ENCODE measurements at regions not wholly inside any gene's neighbourhood (a gene's known extent, or its start where the extent isn't known, plus 50 kb on each side); places are given as distances from the start of the nearest gene placed in this dataset.

DNA sequence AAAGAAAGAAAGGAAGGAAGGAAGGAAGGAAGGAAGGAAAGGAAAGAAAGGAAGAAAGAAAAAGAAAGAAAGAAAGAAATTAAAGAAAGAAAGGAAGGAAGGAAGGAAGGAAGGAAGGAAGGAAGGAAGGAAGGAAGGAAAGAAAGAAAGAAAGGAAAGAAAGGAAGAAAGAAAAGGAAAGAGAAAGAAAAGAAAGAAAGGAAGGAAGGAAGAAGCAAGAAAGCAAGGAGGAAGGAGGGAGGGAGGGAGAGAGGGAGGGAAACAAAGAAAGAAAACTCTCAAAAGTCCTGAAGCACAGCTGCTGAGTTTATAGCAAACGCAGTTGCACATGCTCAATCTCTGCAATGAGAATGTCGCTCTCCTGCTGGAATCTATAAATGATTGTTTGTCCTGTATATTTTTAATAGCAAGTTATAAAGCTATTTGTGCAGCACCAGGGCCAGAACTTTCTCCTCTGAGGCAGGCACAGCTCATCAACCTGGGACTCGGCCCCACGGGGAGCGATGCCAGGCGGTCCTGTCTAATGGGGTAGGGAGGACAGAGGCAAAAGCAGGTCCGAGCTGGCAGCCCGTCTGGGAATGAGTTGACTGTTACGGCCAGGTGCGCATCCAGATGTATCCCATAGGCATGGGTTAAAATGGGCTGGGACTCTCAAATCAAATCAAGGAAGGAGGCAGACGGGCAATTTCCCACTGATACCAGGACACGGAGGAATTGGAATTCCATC lies 118.0 kb upstream of the PFKP start:
- no CpG with 5 or more reads among the region's 12 CpGs for WGBS, 2 donors (ENCODE audit: extremely low coverage in 2 of 2, insufficient read length in 2 of 2, insufficient replicate concordance in 1 of 2)
- H2BK12ac ChIP-seq (ENCODE audit: low read length): no peak overlapping the region

DNA sequence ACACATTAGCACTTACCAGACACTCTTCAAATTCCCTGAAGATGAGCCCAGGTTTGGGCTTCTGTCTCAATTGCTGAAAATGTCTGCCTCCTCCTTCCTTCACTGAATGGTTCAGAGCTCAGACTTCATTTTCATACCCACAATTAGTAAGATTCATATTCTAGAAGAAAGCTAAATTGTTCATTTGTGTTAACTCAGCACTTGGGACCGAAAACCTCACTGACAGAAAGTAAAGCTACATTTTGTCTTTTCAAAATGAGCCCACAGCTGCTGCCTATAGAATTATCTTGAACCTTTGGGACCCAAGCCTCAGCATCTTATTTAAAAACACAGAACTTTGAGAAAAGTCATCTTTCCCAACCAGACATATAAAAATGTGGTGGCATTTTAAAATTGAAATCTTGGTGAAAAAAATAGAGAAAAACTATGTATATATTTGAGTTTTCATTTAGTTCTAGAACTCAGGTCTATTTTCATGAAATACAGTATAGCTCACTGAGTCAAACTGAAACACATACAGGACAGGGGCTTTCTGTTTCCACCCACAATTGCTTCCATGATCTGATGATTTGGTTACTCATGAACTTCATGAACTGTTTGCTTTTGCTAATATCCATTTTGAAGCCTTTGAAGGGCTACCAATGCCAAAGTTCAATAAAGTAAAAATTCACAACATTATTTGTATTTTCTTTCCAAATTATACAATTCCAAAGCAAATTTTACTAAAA lies 119.1 kb upstream of the PFKP start:
- Histone ChIP-seq H3K4me1 (ENCODE audit: control insufficient read depth in 2 of 2, insufficient read depth in 1 of 2, low read depth in 1 of 2, low read length in 2 of 2) (peaks cover 0 to 1% of the 10 kb centered on the region in 2 donors), H3K27me3 (ENCODE audit: control insufficient read depth in 3 of 3, insufficient read depth in 3 of 3, low read depth in 1 of 3, low read length in 3 of 3) (no peaks in the 10 kb centered on the region), H2BK5ac (ENCODE audit: low read length) (no peak overlapping the region), H2BK12ac (ENCODE audit: low read length) (no peak overlapping the region), H2AFZ (ENCODE audit: low read length) (no peak overlapping the region), H3K23ac (ENCODE audit: low read depth, low read length, poor library complexity) (no peak overlapping the region), H4K91ac (ENCODE audit: low read depth, low read length, poor library complexity) (no peak overlapping the region), H3K36me3 (replicated peaks in 1 of 2; ENCODE audit: control insufficient read depth in 2 of 2, insufficient read depth in 2 of 2, low read length in 2 of 2) (no peaks in the 10 kb centered on the region), H3K4me2 (ENCODE audit: insufficient read depth, low read length, poor library complexity, severe bottlenecking) (no peak overlapping the region), H3K4ac (ENCODE audit: low read length) (no peak overlapping the region), H3K14ac (ENCODE audit: low read length) (no peak overlapping the region), H4K8ac (ENCODE audit: low read depth, low read length) (no peak overlapping the region), H2AK5ac (ENCODE audit: low read depth, low read length) (no peak overlapping the region), H3K27ac (replicated peaks; ENCODE audit: low read length) (no peak overlapping the region), H2BK120ac (ENCODE audit: low read depth, low read length) (no peak overlapping the region), H3K18ac (ENCODE audit: low read length) (no peak overlapping the region), H3K9ac (ENCODE audit: low read depth, low read length, poor library complexity) (no peak overlapping the region), H2BK15ac (ENCODE audit: low read length) (no peak overlapping the region), H3K9me3 (replicated peaks in 1 of 2; ENCODE audit: control insufficient read depth in 2 of 2, insufficient read depth in 1 of 2, low read depth in 1 of 2, low read length in 2 of 2) (no peaks in the 10 kb centered on the region), H3K4me3 (ENCODE audit: low read length in 2 of 2) (no peak overlapping the region), H3K79me1 (ENCODE audit: low read depth, low read length) (no peaks in the 10 kb centered on the region)
- DNase-seq (ENCODE audit: low spot score): no peak
- no CpG with 5 or more reads among the region's 1 CpG for WGBS, 2 donors (ENCODE audit: extremely low coverage in 2 of 2, insufficient read length in 2 of 2, insufficient replicate concordance in 1 of 2)

More for the DNA sequence above, 118.0 kb upstream of the PFKP start:
- no peak overlapping the region for H3K9ac ChIP-seq (ENCODE audit: low read depth, low read length, poor library complexity)
- no peaks in the 10 kb centered on the region for H3K9me3 ChIP-seq (replicated peaks in 1 of 2; ENCODE audit: control insufficient read depth in 2 of 2, insufficient read depth in 1 of 2, low read depth in 1 of 2, low read length in 2 of 2)
- peaks cover 0 to 1% of the 10 kb centered on the region in 2 donors for H3K4me1 ChIP-seq (ENCODE audit: control insufficient read depth in 2 of 2, insufficient read depth in 1 of 2, low read depth in 1 of 2, low read length in 2 of 2)
- H2AK5ac ChIP-seq (ENCODE audit: low read depth, low read length): no peak overlapping the region
- no peaks in the 10 kb centered on the region for H3K36me3 ChIP-seq (replicated peaks in 1 of 2; ENCODE audit: control insufficient read depth in 2 of 2, insufficient read depth in 2 of 2, low read length in 2 of 2)
- no peak overlapping the region for H2BK120ac ChIP-seq (ENCODE audit: low read depth, low read length)
- H3K23ac ChIP-seq (ENCODE audit: low read depth, low read length, poor library complexity): no peak overlapping the region
- H3K4me2 ChIP-seq (ENCODE audit: insufficient read depth, low read length, poor library complexity, severe bottlenecking): no peak overlapping the region
- DNase-seq (ENCODE audit: low spot score): no peak
- no peak overlapping the region for H3K4me3 ChIP-seq (ENCODE audit: low read length in 2 of 2)
- no peak overlapping the region for H2BK15ac ChIP-seq (ENCODE audit: low read length)
- H3K4ac ChIP-seq (ENCODE audit: low read length): no peak overlapping the region
- H2BK5ac ChIP-seq (ENCODE audit: low read length): no peak overlapping the region
- H3K79me1 ChIP-seq (ENCODE audit: low read depth, low read length): no peaks in the 10 kb centered on the region
- H2AFZ ChIP-seq (ENCODE audit: low read length): no peak overlapping the region
- no peak overlapping the region for H3K27ac ChIP-seq (replicated peaks; ENCODE audit: low read length)
- H3K14ac ChIP-seq (ENCODE audit: low read length): no peak overlapping the region
- H3K18ac ChIP-seq (ENCODE audit: low read length): no peak overlapping the region
- no peak overlapping the region for H4K91ac ChIP-seq (ENCODE audit: low read depth, low read length, poor library complexity)
- no peaks in the 10 kb centered on the region for H3K27me3 ChIP-seq (ENCODE audit: control insufficient read depth in 3 of 3, insufficient read depth in 3 of 3, low read depth in 1 of 3, low read length in 3 of 3)
- H4K8ac ChIP-seq (ENCODE audit: low read depth, low read length): no peak overlapping the region

DNA sequence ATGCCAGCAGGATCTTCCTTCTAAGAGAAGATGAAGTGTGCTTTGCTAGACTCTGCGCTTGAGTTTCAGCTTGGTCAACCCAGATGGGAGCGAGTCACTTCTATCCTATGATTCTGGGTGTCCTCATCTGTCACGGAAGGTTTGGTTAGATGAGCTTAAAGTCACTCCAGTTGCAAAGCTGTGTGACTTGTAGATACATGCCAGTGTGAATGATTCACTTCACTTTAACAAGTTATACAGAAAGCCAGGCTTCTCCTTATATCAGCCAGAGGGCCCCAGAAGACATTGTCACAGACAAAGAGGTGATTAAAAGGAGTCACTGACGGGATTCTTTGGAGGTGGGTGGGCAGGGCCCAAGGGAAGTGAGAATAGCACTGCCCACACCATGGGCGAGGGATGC lies 122.6 kb upstream of the PFKP start:
- no peaks in the 10 kb centered on the region for H3K9me3 ChIP-seq (replicated peaks in 1 of 2; ENCODE audit: control insufficient read depth in 2 of 2, insufficient read depth in 1 of 2, low read depth in 1 of 2, low read length in 2 of 2)
- no peak overlapping the region for H2BK12ac ChIP-seq (ENCODE audit: low read length)
- H2AFZ ChIP-seq (ENCODE audit: low read length): no peak overlapping the region
- no peak overlapping the region for H3K4me3 ChIP-seq (ENCODE audit: low read length in 2 of 2)
- H2AK5ac ChIP-seq (ENCODE audit: low read depth, low read length): no peak overlapping the region
- no peak overlapping the region for H3K23ac ChIP-seq (ENCODE audit: low read depth, low read length, poor library complexity)
- H3K4ac ChIP-seq (ENCODE audit: low read length): no peak overlapping the region
- H2BK5ac ChIP-seq (ENCODE audit: low read length): no peak overlapping the region
- H3K79me1 ChIP-seq (ENCODE audit: low read depth, low read length): no peaks in the 10 kb centered on the region
- H2BK120ac ChIP-seq (ENCODE audit: low read depth, low read length): no peak overlapping the region
- no peak overlapping the region for H2BK15ac ChIP-seq (ENCODE audit: low read length)
- H3K27ac ChIP-seq (replicated peaks; ENCODE audit: low read length): no peak overlapping the region
- H3K4me2 ChIP-seq (ENCODE audit: insufficient read depth, low read length, poor library complexity, severe bottlenecking): no peak overlapping the region
- peak overlapping the region; percentile 39 for H3K14ac ChIP-seq (ENCODE audit: low read length)
- no peak overlapping the region for H4K91ac ChIP-seq (ENCODE audit: low read depth, low read length, poor library complexity)
- H3K9ac ChIP-seq (ENCODE audit: low read depth, low read length, poor library complexity): no peak overlapping the region
- DNase-seq (ENCODE audit: low spot score): no peak
- no peak overlapping the region for H3K18ac ChIP-seq (ENCODE audit: low read length)
- H3K27me3 ChIP-seq (ENCODE audit: control insufficient read depth in 3 of 3, insufficient read depth in 3 of 3, low read depth in 1 of 3, low read length in 3 of 3): no peaks in the 10 kb centered on the region
- no peaks in the 10 kb centered on the region for H3K36me3 ChIP-seq (replicated peaks in 1 of 2; ENCODE audit: control insufficient read depth in 2 of 2, insufficient read depth in 2 of 2, low read length in 2 of 2)
- no CpG with 5 or more reads among the region's 5 CpGs for WGBS, 2 donors (ENCODE audit: extremely low coverage in 2 of 2, insufficient read length in 2 of 2, insufficient replicate concordance in 1 of 2)
- no peak overlapping the region for H4K8ac ChIP-seq (ENCODE audit: low read depth, low read length)
- H3K4me1 ChIP-seq (ENCODE audit: control insufficient read depth in 2 of 2, insufficient read depth in 1 of 2, low read depth in 1 of 2, low read length in 2 of 2): peaks cover 0 to 1% of the 10 kb centered on the region in 2 donors

DNA sequence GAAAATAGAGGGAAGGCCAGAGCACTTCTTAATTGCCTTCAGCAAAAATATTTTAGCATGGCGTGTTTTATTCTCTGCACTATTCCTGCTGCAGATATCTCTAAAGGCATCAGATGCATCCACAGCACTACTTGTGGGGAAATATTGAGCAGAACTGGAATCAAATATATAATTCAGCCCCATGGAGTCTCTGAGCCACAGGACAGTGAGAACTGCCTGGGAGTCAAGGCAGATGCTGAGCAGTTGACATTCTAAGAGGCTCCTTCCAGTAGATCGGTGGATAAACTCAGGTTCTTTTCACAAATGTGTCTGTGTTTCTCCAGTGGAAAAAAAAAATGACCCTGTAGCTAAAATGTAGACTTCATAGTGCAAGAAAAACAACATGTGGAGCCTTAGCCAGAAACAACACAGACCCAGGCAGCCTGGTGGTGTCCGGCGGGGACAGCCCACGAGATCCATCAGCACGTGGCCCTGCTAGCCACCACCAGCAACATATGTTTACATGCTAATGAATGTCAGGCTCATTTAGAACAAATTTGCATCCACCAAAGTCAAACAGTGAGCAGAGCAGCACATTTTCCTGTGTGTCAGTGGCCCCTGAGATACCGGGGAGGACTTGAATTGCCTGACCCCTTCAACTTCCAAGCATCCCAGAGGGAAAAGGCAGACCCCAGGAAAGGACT lies 123.3 kb upstream of the PFKP start:
- no peak overlapping the region for H3K4ac ChIP-seq (ENCODE audit: low read length)
- H4K8ac ChIP-seq (ENCODE audit: low read depth, low read length): no peak overlapping the region
- H2BK5ac ChIP-seq (ENCODE audit: low read length): no peak overlapping the region
- no peaks in the 10 kb centered on the region for H3K9me3 ChIP-seq (replicated peaks in 1 of 2; ENCODE audit: control insufficient read depth in 2 of 2, insufficient read depth in 1 of 2, low read depth in 1 of 2, low read length in 2 of 2)
- DNase-seq (ENCODE audit: low spot score): no peak
- H2BK15ac ChIP-seq (ENCODE audit: low read length): no peak overlapping the region
- no peak overlapping the region for H2AK5ac ChIP-seq (ENCODE audit: low read depth, low read length)
- no peak overlapping the region for H3K23ac ChIP-seq (ENCODE audit: low read depth, low read length, poor library complexity)
- no peak overlapping the region for H3K4me3 ChIP-seq (ENCODE audit: low read length in 2 of 2)
- peaks cover 0 to 1% of the 10 kb centered on the region in 2 donors for H3K4me1 ChIP-seq (ENCODE audit: control insufficient read depth in 2 of 2, insufficient read depth in 1 of 2, low read depth in 1 of 2, low read length in 2 of 2)
- H2BK120ac ChIP-seq (ENCODE audit: low read depth, low read length): no peak overlapping the region
- H3K79me1 ChIP-seq (ENCODE audit: low read depth, low read length): no peaks in the 10 kb centered on the region
- H3K4me2 ChIP-seq (ENCODE audit: insufficient read depth, low read length, poor library complexity, severe bottlenecking): no peak overlapping the region
- H2AFZ ChIP-seq (ENCODE audit: low read length): no peak overlapping the region
- H3K36me3 ChIP-seq (replicated peaks in 1 of 2; ENCODE audit: control insufficient read depth in 2 of 2, insufficient read depth in 2 of 2, low read length in 2 of 2): no peaks in the 10 kb centered on the region
- no peak overlapping the region for H3K27ac ChIP-seq (replicated peaks; ENCODE audit: low read length)
- H3K9ac ChIP-seq (ENCODE audit: low read depth, low read length, poor library complexity): no peak overlapping the region
- H4K91ac ChIP-seq (ENCODE audit: low read depth, low read length, poor library complexity): no peak overlapping the region
- no peak overlapping the region for H3K14ac ChIP-seq (ENCODE audit: low read length)
- no peak overlapping the region for H3K18ac ChIP-seq (ENCODE audit: low read length)
- no peaks in the 10 kb centered on the region for H3K27me3 ChIP-seq (ENCODE audit: control insufficient read depth in 3 of 3, insufficient read depth in 3 of 3, low read depth in 1 of 3, low read length in 3 of 3)
- WGBS, 2 donors (ENCODE audit: extremely low coverage in 2 of 2, insufficient read length in 2 of 2, insufficient replicate concordance in 1 of 2): no CpG with 5 or more reads among the region's 7 CpGs
- no peak overlapping the region for H2BK12ac ChIP-seq (ENCODE audit: low read length)
